ENCODE measurements at regions not wholly inside any gene's neighbourhood (a gene's known extent, or its start where the extent isn't known, plus 50 kb on each side); places are given as distances from the start of the nearest gene placed in this dataset.
"Not testable (repeated sequence)": the region's sequence is repeated elsewhere in the genome, so short reads cannot be mapped to it uniquely, and the experiment has no call there.

DNA sequence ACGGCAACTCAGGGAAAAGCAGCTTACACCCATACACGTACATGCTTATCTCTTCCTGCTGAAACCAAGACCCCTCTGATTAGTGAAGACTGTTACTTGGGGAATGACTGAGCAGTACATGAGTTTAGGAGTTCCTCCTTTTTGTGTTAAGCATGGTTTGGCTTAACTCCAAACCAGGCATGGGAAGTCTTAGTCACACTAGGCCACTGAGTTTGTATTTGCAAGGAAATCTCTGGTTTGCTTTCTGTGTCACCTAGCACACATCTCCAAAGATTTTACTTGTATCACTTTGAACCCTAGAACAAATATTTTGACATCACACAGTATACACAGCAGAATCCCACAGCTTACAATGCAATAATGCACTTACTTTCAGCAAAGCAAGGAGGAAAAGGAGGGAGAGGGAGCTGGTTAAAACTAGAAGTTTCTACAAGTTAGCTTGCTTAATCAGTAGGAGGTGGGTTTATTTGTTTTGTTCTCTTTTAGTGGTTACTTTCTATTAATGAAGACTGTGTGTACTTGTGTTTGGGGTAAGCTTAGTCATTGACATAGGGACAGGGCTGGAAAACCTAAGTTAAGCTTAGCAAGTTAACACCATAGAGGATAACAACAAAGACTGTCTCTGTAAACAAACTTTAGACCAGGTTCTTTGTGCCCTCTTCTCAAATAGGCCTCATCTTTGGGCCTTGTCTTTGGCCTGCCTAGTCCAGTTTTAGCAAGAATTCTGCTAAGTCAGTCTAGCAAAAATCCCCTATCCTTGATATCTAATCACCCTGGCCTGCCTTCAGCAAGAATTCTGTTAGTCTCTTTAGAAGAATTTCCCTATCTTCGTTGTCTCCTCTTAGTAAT lies 219.4 kb downstream of the MREG start:
- peak in 1 of 2 donors; percentile 90 for DNase-seq

DNA sequence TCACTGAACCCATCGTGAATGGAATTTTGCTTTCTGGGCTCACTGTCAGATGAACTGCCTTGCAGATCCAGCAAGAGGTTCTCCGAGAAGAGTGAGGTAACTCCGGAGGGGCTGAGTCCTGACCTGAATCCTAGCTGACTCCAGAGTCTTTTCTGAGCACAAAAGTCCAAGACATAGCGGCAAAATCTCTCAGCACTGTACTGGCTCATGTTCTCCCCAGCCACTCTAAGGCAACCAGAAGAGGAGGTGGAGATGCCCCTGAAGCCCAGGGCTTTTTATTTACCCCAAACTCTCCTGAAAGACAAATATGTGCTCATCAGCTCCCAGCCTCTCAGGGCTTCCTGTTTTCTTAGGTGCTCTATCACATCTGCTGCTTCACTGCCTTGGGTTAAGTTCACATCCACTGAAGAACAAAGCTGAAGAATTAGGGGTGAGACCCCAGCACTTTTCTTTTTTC lies 221.8 kb downstream of the MREG start:
- no peak for DNase-seq

DNA sequence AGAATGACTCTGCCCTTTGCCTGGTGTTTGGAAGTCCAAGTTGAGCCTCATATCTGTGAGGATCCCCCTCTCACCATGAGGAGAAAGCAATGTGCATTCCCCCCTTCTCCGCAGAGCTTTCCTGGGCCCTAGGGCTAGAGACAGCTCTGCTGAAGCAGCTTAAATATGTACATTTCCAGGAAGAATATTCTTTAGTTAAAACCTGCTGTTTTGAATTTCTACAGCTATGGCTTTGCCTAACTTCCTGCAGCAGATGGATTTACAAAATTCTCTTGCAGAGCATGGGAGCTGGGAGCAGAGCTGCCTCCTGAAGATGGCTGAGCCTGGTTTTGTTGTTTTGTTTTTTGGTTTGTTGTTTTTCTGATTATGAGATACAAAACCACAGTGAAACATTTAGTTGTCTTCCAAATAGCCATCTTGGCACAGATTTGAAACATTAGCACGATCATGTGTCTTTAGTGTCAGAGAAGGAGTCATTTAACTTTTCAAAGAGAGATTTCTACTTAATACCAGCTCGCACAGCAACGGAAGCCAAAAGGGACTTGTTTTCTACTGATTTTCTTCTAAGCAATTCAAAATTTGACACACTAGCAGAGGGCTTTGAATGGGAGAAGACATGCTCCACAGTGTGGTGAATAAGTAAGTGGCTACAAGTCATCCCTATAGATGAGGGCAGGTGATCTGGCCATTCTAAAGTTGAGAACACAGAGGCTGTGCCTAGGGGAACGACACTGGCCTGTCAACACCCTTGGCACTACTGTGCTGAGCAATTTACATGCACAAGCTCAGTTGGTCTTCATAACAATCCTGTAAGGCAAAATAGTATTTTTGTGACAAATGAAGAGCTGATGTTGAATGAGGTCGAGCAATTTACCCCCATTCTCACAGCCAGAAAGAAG lies 222.6 kb downstream of the MREG start:
- no peak for DNase-seq

DNA sequence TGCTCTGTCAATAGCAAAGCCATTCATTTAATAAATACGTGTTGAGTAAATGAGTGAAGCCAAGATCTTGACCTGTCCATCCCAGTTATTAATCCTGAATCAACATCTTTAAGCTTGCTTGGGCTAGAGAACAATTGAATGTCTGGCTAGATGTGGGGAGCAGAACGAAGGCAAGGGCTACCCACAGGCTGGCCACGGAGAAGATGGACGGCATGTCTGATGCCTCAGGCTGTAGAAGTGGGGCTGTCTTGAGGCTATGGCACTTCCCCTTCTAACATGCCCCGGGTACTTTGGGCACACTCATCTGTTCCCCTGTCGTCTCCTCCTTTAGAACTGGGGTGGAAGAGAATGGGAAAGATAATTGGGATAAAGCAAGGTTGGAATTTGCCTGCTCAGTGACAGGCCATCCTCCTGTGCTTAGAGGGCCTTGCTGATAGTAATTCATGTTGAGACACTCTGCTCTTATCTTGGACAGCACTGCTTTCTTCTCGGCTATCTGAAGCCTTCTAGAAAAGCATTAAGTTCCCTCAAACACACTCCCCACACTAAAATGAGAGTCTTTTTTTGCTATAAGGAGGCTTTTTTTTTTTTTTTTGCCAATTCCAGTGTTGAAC lies 225.7 kb downstream of the MREG start:
- DNase-seq: no peak

DNA sequence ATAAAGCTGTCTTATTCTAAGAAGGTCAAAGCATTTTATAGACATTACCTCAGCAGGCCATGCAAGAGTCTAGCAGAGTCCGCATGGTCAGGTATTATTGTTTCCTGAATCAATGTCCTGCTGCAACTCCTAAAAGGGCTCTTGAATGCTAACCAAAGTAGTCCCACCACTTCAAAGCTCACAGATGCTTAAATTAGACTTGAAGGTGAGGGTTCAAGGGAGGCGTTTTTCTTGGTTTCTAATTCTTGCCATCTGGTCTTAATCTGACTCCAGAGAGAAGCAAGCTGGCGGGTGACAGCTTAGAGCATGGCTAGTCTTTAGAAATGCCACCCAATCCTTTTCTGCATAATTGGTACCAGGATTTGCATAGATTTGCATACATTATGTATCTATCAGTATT lies 226.3 kb downstream of the MREG start:
- no peak for DNase-seq

DNA sequence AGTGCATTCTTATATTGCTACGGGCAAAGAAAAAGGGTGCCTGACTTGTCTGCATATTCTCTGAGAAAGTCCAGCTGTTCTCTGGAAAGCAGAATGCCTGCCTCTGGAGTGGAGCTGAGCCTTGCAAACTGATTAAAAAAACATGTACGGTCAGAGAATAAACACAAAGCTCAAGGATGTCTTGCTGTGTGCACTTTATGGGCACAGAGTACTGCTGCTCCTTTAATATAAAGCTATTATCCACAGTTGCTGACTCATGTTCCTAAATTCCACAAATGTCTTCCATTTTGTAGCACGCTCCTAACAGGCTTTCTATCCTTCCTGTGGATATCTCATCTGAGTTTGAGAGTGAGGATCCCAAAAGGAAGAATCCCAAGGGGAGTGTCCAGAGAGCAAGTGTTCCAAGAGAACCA lies 229.0 kb downstream of the MREG start:
- DNase-seq: no peak

DNA sequence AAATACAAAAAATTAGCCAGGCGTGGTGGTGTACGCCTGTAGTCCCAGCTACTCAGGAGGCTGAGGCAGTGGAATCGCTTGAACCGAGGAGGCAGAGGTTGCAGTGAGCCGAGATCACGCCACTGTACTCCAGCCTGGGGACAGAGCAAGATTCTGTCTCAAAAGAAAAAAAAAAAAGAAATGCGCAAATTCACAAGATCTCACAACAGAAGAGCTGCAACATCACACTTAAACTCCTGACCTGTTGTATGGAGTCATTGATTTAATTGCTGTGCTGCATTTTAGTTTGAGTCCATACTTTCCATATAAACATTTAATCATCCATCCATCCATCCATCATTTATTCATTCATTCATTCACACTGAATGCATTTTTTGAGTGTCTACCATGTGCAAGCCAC lies 229.7 kb downstream of the MREG start:
- not testable (repeated sequence) for DNase-seq

DNA sequence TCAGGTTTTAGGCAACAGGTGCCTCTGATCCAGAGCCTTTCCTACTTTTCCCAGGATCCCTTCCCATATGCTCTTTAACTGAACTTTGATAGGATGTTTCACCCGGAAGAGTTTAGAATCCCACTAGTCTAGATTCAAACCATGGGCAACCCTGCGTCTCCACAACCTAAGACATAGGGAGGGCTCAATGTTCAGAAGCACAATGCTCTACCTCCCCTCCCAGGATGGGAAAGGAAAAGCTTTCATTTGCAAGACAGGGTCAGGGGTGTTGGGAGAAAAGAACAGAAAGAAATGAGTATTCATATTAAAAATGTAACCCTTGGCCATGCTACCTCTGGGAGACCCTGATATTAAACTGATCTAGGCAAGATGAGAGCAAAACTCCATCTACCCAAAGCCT lies 230.4 kb downstream of the MREG start:
- DNase-seq: no peak

DNA sequence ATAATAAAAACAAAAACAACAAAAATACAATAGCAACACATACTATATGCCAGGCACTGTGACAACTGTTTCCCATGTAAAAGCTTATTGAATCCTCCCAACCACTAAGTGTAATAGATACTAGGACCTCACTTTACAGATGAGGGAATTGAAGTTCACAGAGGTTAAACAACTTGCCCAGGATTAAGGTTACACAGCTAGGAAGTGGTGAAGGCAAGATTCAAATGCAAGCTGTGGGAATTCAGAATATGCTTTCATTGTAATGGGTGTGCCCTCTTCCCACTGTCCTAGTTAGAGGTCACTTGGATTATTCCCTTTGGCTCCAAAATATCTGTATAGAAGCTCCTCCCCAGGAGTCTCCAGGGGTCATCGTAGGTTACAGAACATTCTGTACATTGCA lies 231.1 kb downstream of the MREG start:
- no peak for DNase-seq

DNA sequence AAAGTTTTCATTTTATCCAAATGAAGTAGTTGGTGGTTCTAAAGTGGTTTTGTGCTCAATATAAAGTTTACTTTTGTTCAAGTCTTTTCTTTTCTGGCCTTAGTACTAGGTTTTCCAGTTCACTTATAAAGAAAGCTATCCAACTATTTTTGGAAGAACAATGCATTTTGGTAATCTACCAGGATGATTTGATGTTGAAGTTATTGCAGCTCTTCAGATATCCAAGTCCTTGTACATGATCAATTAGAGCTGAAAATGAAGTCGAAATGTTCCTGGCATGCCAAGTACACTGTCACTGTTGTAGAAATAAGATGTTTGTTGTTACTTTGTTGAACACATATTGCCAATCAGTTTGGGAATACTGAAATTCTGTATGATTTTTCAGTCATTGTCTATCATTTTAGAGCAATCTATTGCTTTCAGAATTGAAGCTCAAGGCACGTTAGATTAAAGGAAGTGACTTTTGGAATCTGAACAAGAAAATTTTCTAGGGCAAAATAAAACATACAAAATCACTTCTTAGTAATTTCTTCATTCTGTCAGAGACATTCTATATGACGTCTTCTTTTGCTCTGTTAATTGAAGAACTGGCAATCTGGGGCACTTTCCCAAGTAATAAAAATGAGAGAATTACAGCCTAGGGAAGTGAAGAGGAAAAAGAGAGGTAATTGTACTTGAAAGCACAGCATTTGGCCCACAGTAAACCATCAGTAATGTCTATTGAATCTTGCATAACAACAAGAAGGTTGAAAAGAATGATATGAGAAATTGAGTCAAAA lies 232.3 kb downstream of the MREG start:
- DNase-seq: no peak

DNA sequence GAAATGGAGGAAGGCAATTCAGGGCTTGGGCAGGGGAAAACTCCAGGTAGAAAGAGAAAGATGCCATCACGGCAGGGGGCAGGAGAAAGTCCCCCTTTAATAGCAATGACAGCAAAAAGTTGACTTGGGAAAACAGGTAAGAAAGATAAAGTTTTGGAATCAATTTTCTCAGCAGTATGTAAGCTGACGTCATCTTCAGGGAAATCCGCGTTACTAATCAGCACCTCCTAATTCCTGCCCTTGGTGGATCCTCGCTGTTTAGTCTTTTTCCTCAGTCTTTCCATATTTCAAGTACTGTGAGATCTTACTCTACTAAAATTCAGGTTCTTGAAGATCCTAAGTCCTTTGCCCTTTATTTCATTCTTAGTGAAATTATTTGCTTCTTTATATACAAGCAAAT lies 233.0 kb downstream of the MREG start:
- DNase-seq: no peak

DNA sequence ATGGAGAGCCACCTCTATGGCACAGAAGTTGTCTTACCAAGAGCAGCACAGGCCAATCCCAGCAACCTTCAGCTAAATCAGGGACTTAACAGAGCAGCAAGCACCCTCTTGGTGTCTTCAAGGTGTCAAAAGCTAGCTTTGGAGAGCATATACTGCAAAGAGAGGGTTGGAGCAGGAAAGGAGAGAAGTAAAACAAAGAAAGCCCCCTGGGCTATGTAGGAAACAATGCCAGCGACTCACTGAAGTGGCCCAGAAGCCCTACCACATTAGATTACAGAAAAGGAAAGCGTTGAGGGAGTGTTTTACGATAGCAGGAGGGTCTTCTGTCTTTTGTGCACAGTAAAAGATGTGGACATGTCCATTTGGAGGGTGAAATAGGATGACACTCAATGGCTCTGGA lies 233.4 kb downstream of the MREG start:
- DNase-seq: no peak

DNA sequence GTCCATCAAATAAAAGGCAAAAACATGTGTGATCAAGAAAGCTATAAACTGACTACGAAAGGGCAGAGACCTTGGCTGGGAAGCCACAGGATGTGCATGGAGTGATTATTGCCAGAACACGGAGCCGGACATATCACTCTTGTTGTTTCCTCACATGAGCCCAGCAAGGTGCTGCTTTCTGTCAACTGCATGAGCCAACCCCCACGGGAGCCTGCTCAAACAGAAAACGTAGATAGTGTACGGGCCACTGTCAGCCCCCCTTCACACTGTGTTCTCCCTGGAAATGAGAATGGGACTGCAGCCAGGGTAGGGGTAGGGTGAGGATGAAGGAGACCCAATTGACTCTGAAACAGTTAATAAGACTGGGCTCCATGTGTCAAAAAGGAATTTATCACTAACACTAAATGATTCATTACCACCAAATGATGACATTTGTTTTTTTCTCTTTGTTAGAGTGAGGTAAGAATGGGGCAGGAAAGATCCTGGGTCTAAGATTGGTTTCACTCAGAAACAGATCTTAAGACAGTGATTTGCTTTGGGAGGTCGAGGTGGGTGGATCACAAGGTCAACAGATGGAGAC lies 235.8 kb downstream of the MREG start:
- no peak for DNase-seq

DNA sequence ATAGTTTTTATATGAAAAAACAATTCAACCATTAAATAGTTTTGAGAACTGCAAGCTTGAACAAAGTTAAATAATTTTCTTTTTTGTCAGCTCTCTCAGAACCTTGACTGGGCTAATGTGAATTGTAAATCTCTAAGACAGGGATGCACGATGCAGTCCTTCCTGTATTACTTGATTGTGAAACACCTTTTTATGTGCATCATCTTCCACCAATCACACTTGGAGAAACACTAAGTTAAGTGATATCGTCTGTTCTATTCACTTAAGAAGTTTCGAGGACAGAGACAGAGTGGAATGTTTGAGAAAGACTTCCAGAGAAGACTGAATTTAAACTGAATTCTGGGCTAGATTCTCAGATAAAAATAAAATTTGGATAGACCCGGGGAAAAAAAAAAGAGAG lies 238.2 kb downstream of the MREG start:
- no peak for DNase-seq

DNA sequence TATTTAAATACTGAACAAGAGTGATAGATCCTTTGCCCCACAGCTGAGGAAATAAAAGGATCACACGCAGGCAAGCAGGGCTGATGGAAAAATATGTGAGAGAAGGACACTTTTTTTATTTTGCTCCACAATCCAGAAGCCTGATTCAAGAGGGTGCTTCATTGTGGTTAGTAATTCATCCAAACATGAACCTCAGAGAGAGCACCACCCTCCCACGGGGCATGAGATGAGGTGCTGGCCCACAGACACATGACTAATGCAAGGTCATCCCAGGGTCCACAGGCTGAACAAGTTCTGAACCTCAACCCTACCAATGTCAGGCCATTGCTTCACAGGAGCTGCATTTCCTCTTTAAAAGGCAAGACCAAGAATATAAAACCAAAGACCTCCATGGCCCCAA lies 239.6 kb downstream of the MREG start:
- peak in 1 of 2 donors; percentile 12 for DNase-seq

DNA sequence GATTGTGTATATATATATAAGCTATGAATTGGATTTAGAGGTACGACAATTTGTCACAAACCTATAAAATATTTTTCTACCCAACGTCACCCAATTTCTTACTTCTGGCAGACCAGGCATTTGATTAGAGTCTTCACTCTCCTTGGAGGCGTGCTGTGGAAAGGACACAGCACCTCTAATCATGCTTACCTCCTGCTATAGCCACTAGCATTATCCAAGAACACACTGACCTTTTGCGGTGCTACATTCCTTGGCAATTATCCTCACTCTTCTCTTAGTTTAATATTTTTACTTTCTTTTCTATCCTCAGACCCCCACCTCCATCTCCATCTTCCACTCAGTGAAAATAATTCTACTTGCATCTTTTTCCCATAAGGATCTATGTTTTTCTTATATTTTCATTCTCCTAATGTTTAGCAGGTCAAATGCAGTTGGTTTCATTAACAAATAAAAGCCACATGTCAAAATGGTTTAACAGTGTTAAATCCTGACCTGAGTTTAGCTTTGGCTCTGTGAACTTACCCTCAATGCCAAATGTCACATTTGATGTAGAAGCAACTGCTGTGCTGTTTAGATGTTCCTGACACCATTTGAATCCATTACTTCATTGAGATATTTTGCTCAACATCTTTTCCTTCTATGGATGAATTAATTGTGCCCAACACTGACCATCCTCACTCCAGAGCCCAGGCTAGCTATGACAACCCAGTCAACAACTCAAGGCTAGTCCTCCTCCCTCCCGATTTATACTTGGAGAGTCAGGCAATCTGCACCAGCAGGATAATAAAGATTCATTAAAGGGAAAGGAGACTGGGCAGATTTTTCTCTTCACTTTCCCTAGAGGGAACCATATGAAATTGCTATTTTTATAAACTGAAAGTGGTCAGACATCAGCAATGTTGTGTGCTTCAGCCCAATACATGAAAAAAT lies 240.5 kb downstream of the MREG start:
- no peak for DNase-seq

DNA sequence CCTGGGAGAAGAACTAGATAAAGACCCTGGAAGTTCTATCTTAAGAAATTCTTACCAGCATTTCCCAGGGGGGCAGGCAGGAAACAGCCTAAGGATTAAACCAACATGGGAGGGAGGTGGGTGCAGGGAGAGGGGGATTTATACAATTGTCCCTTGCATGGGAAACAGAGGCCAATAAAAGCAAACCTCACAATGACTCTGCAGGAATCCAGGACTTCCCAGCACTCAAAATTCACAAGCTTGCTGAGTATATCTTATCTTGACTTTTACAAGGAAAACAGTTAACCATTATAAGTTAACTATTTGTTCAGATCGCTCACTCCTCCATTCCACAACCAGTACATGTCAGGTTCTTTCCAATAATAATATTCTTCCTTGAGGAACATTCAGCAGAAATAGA lies 241.3 kb downstream of the MREG start:
- no peak for DNase-seq

DNA sequence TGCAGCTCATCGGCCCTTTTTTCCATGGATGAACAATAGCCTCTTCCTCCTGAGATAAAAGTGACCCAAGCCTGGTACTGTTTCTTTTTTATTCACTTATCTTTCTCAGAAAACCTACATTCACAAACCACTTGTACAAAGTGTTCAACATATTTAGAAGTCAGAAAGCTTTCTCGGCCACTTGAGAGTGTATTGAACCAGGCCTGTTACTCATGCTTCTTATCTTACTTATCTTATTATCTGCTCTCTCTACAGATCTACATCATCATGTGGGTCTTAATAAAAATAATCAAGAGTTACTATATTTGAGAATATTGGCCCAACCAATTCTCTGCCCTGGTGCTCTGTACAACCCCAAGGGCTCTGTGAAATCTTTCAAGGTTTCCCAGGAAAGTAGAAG lies 242.1 kb downstream of the MREG start:
- no peak for DNase-seq

DNA sequence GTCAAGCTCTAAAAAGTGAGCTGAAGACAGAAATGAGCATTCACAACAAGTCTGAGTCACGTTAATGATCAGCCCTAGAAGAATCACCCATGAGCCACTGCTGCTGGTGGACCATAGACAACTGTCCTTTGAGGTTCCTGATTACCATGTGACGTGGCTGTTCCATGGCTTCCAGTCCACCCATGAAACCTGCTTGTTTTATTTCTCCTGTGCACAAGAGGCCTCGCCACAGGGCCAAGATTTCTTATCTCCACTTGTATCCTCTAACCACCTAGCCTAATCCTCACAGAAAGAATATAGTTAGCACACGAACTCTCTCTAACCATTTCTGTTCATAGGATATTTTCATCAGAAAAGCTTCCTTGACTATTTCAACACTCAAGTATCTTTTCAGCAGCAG lies 242.7 kb downstream of the MREG start:
- no peak for DNase-seq

DNA sequence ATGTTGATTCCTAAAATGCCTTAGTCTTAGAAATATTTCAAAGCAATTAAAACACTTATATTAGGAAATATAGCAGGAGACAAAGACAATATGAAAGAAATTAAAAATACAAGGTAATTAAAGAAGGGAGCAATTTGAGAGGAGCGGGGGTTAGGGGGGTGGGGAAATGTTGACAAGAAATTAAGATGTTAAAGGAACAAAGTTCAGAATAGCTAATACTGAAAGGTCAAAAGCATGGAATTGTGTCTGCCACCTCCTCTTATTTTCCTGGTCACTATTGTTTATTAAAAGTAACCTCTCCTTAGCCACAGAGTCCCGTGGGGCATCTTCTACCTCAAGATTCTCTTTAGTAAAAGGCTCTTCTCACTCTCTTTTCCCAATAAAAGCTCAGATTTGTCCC lies 244.1 kb downstream of the MREG start:
- DNase-seq: no peak

DNA sequence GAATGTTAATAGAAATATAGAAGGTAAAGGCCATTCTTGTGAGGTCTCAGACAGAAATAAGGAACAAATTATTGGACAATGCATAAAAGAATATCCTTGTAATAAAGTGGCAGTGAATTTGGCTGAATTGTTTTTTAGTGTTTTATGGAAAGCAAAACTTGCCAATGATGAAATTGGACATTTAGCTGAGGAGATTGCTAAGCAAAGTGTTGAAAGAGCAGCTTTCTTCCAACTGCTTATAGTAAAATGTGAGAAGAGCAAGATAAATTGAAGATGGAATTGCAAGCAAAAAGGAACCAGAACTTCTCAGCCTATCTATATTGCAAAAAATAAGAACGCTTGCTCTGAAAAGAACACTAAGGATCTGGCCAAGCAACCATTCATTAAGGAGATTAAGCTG lies 245.7 kb downstream of the MREG start:
- no peak for DNase-seq

Measured in bone marrow (tissue), 2 donors.